ENCODE measurements at regions not wholly inside any gene's neighbourhood (a gene's known extent, or its start where the extent isn't known, plus 50 kb on each side); places are given as distances from the start of the nearest gene placed in this dataset.

DNA sequence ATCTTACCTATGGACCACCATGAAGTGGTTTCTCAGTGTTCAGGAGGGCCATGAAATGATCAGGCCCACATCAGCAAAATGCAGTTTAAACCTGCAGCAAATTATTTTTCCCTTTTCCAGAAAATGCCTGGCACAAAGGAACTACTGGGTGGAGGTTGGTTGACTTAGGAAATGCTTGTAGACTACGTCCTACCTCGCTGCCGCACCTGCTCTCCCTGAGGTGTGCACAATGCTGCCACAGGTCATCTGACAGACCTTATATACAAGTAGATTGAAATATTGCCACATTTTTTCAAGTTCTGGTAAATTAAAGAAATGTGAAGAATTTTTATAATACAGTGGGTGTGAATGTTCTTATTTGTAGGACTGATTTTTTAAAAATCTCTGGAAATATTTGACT is 166.7 kb upstream of the PDE4B start:
- TF ChIP-seq, protein P1, sequence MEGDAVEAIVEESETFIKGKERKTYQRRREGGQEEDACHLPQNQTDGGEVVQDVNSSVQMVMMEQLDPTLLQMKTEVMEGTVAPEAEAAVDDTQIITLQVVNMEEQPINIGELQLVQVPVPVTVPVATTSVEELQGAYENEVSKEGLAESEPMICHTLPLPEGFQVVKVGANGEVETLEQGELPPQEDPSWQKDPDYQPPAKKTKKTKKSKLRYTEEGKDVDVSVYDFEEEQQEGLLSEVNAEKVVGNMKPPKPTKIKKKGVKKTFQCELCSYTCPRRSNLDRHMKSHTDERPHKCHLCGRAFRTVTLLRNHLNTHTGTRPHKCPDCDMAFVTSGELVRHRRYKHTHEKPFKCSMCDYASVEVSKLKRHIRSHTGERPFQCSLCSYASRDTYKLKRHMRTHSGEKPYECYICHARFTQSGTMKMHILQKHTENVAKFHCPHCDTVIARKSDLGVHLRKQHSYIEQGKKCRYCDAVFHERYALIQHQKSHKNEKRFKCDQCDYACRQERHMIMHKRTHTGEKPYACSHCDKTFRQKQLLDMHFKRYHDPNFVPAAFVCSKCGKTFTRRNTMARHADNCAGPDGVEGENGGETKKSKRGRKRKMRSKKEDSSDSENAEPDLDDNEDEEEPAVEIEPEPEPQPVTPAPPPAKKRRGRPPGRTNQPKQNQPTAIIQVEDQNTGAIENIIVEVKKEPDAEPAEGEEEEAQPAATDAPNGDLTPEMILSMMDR (IDR thresholded peaks at IDR 0.05) = no peak
- TF ChIP-seq EZH2phosphoT487 (IDR thresholded peaks at IDR 0.05) = no peak
- no peak for TF ChIP-seq EZH2 (IDR thresholded peaks at IDR 0.05)

Data from neural progenitor cell (in vitro differentiated cells).